ENCODE measurements at regions not wholly inside any gene's neighbourhood (a gene's known extent, or its start where the extent isn't known, plus 50 kb on each side); places are given as distances from the start of the nearest gene placed in this dataset.

- ChIA-PET POLR2A (no interaction called here), CTCF (interaction anchor here (2.6 kb wide), 1 partner anchor 9 kb away, joined by 10 read pairs; no protein-coding TSS in a partner anchor)
- DNase-seq (ENCODE audit: low spot score) (no peak), ATAC-seq (no peak)
- Mint-ChIP-seq H3K27ac (no peak overlapping the region), H3K4me3 (no peak overlapping the region), H3K4me1 (peaks cover 18% of the 10 kb centered on the region), H3K9me3 (peaks cover 12% of the 10 kb centered on the region), H3K27me3 (ENCODE audit: low read depth) (no peaks in the 10 kb centered on the region), H3K36me3 (peaks cover 5% of the 10 kb centered on the region)
- TF ChIP-seq OVOL2 (CRISPR knock-in tag; IDR thresholded peaks at IDR 0.05; ENCODE audit: borderline replicate concordance) (no peak), HMGXB4 (CRISPR knock-in tag; IDR thresholded peaks at IDR 0.05) (no peak), PRRX2 (CRISPR knock-in tag; IDR thresholded peaks at IDR 0.05) (no peak), ZNF512 (CRISPR knock-in tag; IDR thresholded peaks at IDR 0.05; ENCODE audit: borderline replicate concordance) (no peak), GABPB1 (CRISPR knock-in tag; IDR thresholded peaks at IDR 0.05) (no peak), ZNF532 (CRISPR knock-in tag; IDR thresholded peaks at IDR 0.05; ENCODE audit: borderline replicate concordance) (no peak), STAT6 (CRISPR knock-in tag; conservative IDR thresholded peaks at IDR 0.05; ENCODE audit: low read depth) (no peak), FOXJ3 (CRISPR knock-in tag; IDR thresholded peaks at IDR 0.05; ENCODE audit: borderline replicate concordance) (no peak), TP53 (CRISPR knock-in tag; IDR thresholded peaks at IDR 0.05) (no peak), GTF2I (CRISPR knock-in tag; conservative IDR thresholded peaks at IDR 0.05) (no peak), ERG (CRISPR knock-in tag; IDR thresholded peaks at IDR 0.05) (no peak), SMAD3 (CRISPR knock-in tag; IDR thresholded peaks at IDR 0.05; ENCODE audit: borderline replicate concordance) (no peak), PREB (CRISPR knock-in tag; IDR thresholded peaks at IDR 0.05; ENCODE audit: borderline replicate concordance) (no peak), ZNF423 (CRISPR knock-in tag; IDR thresholded peaks at IDR 0.05) (no peak), JAZF1 (CRISPR knock-in tag; IDR thresholded peaks at IDR 0.05) (no peak)
These were observed 212.9 kb upstream of the HMGA2 start for GRCh38 chr12:65611396-65611795.
